Heart right ventricle (tissue), 16 donors: ENCODE measurements at regions not wholly inside any gene's neighbourhood (a gene's known extent, or its start where the extent isn't known, plus 50 kb on each side); places are given as distances from the start of the nearest gene placed in this dataset.

Experiments used
- ATAC-seq, 8 donors: fragments of 200-7000 bp; cut with Tn5 transposase; one replicate each; pipeline ENCODE4 v1.9.1; 2020; ENCODE audit warnings: mild to moderate bottlenecking in 8 of 8, moderate library complexity in 8 of 8, moderate number of reproducible peaks in 1 of 8
- DNase-seq, 2 donors: peaks; one replicate each; pipeline ENCODE4 v3.0.0-alpha.2; 2020
- H3K27ac ChIP-seq, 10 donors: fragments of 200-600 bp; sonication (generic) in 2 of 10; one replicate each; pipeline versions ENCODE4 v1.5.0 to v1.8.0; 2020 to 2022; ENCODE audit warnings: mild to moderate bottlenecking in 3 of 10
- H3K27me3 ChIP-seq, 7 donors: fragments of 200-600 bp; one replicate each; pipeline ENCODE4 v1.8.0; 2021 to 2022; ENCODE audit warnings: mild to moderate bottlenecking in 2 of 7
- H3K36me3 ChIP-seq, 9 donors: fragments of 200-600 bp; sonication (generic) in 1 of 9; one replicate each; pipeline versions ENCODE4 v1.5.0 to v1.8.0; 2020 to 2022; ENCODE audit warnings: mild to moderate bottlenecking in 2 of 9
- H3K4me1 ChIP-seq, 9 donors: fragments of 200-600 bp; sonication (generic) in 1 of 9; one replicate each; pipeline versions ENCODE4 v1.5.0 to v1.8.0; 2020 to 2022; ENCODE audit warnings: mild to moderate bottlenecking in 4 of 9
- H3K4me3 ChIP-seq, 10 donors: fragments of 200-600 bp; sonication (generic) in 2 of 10; one replicate each; pipeline versions ENCODE4 v1.5.0 to v1.8.0; 2020 to 2022; ENCODE audit warnings: mild to moderate bottlenecking in 7 of 10, moderate library complexity in 2 of 10
- H3K9me3 ChIP-seq, 11 donors: fragments of 200-600 bp in 10 of 11; sonication (generic) in 2 of 11; one replicate each; pipeline versions ENCODE4 v1.5.0 to v1.8.0; 2013 to 2022; ENCODE audit warnings: mild to moderate bottlenecking in 2 of 11, control low read depth in 1 of 11, moderate library complexity in 1 of 11
- WGBS, 2 donors: extraction: QIAGEN DNeasy Blood & Tissue Kit; methylation state at CpG; one replicate each; pipeline ENCODE4 v1.1.7; 2013; ENCODE audit warnings: inconsistent platforms in 1 of 2; 5-methylcytosine and 5-hydroxymethylcytosine counted together
- intact Hi-C, 10 donors: fragments of 100-400 bp; cut with DNase I; formaldehyde crosslinking; loops; one replicate each; pipeline versions ENCODE4 v1.11.1 to v1.14.2; 2022
- TF ChIP-seq, protein P1 (sequence below), 9 donors: fragments of 200-600 bp; sonication (generic) in 2 of 9; IDR thresholded peaks; one replicate each; pipeline versions ENCODE4 v1.5.0 to v1.8.0; 2021 to 2022; ENCODE audit warnings: antibody characterized with exemption in 9 of 9, mild to moderate bottlenecking in 5 of 9, moderate library complexity in 1 of 9
- donor health status: Arrhythmogenic right ventricular cardiomyopathy.
- donor health status: ischemic (EF 13 %, LVEDD 7.1; RV severe dilation, severe dysfunction).
- donor health status: healthy with polysubstance abuse.
- donor health status: DM: no; HTN: yes; CAD: no.
- donor health status: DM: no; HTN: no; CAD: no.
- donor health status: ischemic (EF 25% LVEDD 6.9; RV normal size, moderate dysfunction).
- donor health status: ischemic (EF 25% LVEDD 5.7; RV mildly dilated, moderate dysfunction).
- donor health status: healthy.
- donor health status: DM: yes; HTN: yes; CAD: no.
- donor health status: Ischemic cardiomyopathy.
- donor health status: ischemic (EF 35%, LVEDD 5.7; RV mildly dilated, moderate dysfunction).
- donor health status: nonischemic (EF 11% LVEDD 7.7; RV severe dilation, severe dysfunction).
- donor health status: DM: yes; HTN: yes; CAD: no.
- donor health status: PGD.
- donor health status: ischemic (EF 29% LVEDD 5.4; RV normal size, mild dysfunction).
- donor health status: nonischemic (EF 23%, LVEDD 6.1; RV moderate dilation, normal function).

DNA sequence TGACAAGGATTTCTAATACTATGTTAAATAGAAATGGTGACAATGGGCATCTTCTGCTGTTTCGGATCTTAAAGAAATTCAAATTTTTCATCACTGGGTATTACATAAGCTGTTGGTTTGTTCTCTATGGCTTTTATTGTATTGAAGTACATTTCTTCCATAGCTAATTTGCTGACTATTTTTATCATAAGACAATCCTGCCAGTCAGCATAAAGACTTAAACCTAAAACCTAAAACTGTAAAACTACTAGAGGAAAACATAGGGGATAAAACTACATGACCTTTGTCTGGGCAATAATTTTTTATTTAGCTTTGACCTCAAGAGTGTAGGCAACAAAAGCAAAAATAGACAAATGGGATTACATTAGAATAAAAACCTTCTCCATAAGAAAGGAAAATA is 1017.4 kb downstream of the SI start:
- no peak for ATAC-seq
- Histone ChIP-seq H3K9me3 (peaks cover 0 to 5% (median 0%) of the 10 kb centered on the region in 11 donors), H3K4me3 (no peak overlapping the region), H3K27me3 (no peaks in the 10 kb centered on the region), H3K4me1 (no peaks in the 10 kb centered on the region), H3K27ac (no peak overlapping the region), H3K36me3 (no peaks in the 10 kb centered on the region)
- TF ChIP-seq, protein P1, sequence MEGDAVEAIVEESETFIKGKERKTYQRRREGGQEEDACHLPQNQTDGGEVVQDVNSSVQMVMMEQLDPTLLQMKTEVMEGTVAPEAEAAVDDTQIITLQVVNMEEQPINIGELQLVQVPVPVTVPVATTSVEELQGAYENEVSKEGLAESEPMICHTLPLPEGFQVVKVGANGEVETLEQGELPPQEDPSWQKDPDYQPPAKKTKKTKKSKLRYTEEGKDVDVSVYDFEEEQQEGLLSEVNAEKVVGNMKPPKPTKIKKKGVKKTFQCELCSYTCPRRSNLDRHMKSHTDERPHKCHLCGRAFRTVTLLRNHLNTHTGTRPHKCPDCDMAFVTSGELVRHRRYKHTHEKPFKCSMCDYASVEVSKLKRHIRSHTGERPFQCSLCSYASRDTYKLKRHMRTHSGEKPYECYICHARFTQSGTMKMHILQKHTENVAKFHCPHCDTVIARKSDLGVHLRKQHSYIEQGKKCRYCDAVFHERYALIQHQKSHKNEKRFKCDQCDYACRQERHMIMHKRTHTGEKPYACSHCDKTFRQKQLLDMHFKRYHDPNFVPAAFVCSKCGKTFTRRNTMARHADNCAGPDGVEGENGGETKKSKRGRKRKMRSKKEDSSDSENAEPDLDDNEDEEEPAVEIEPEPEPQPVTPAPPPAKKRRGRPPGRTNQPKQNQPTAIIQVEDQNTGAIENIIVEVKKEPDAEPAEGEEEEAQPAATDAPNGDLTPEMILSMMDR (IDR thresholded peaks at IDR 0.05) = no peak
- intact Hi-C loops = no loop called here
- WGBS, 2 donors = 93 to 94% methylated on average over 1 of the region's 1 CpG
- DNase-seq = no peak

DNA sequence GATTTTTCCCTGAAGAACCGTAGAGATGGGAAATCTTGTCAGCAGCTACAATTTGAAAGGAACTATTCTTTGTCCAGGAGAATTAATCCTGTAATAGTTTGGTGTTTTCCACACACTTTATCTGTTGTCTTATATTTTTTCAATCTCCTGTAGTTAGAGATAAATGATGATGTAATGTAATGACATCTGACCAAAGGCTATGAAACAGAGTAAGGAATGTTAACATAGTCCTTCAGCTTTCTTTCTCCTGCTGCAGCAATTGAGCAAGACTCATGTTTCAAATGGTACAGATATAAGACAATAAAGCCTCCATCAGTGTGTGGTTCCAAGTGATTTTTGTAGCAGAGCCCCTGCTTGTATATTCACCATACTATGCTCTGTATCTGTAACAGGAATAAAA is 1028.4 kb downstream of the SI start:
- Histone ChIP-seq H3K4me3 (no peak overlapping the region), H3K36me3 (no peaks in the 10 kb centered on the region), H3K27me3 (no peaks in the 10 kb centered on the region), H3K4me1 (no peaks in the 10 kb centered on the region), H3K27ac (no peak overlapping the region), H3K9me3 (no peaks in the 10 kb centered on the region)
- intact Hi-C loops = no loop called here
- WGBS, 2 donors = 50 to 70% methylated on average over 1 of the region's 1 CpG
- TF ChIP-seq, protein P1 (IDR thresholded peaks at IDR 0.05) = no peak
- ATAC-seq (no peak), DNase-seq (no peak)

DNA sequence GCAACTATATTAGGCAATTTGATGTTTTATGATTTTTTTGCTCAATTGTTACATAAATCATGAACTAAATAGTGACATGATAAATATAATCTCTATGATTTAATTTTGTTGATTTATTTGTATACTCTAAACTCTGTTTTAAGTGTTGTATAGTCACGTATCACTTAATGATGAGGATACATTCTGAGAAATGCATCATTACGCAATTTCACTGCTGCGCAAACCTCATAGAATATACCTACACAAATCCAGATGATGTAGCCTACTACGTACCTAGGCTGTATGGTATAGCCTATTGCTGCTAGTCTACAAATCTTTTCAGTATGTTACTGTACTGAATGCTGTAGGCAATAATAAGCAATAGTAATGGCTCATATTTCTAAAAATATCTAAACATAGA is 1029.8 kb downstream of the SI start:
- Histone ChIP-seq H3K27ac (no peak overlapping the region), H3K9me3 (no peaks in the 10 kb centered on the region), H3K36me3 (no peaks in the 10 kb centered on the region), H3K27me3 (no peaks in the 10 kb centered on the region), H3K4me1 (no peaks in the 10 kb centered on the region), H3K4me3 (no peak overlapping the region)
- intact Hi-C loops = no loop called here
- WGBS, 2 donors = 91 to 96% methylated on average over 4 of the region's 4 CpGs
- DNase-seq (no peak), ATAC-seq (no peak)
- TF ChIP-seq, protein P1 (IDR thresholded peaks at IDR 0.05) = no peak

DNA sequence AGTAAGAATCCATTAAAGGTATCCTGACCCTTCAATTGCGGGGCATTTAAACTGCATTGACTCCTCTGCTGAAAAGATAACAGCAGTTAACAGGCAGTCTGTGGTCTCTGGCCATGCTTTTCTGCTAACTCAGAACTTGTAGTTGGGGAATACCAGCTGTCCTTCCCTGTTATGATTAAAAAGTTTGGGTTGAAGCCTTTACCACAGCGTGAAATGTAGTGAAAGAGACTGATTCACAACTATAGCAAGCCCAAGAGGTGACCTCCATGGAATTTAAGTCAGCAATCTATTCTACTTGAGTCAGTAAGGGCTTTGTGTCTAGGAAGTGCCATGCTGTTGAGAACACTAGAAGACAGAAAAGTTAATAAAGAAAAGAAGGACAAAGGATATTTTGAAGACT is 1037.3 kb downstream of the SI start:
- Histone ChIP-seq H3K4me3 (no peak overlapping the region), H3K36me3 (no peaks in the 10 kb centered on the region), H3K27me3 (no peaks in the 10 kb centered on the region), H3K9me3 (no peaks in the 10 kb centered on the region), H3K4me1 (no peaks in the 10 kb centered on the region), H3K27ac (no peak overlapping the region)
- 58 to 61% methylated on average over 2 of the region's 2 CpGs for WGBS, 2 donors
- DNase-seq (no peak), ATAC-seq (no peak)
- intact Hi-C loops = no loop called here
- TF ChIP-seq, protein P1 (IDR thresholded peaks at IDR 0.05) = no peak

DNA sequence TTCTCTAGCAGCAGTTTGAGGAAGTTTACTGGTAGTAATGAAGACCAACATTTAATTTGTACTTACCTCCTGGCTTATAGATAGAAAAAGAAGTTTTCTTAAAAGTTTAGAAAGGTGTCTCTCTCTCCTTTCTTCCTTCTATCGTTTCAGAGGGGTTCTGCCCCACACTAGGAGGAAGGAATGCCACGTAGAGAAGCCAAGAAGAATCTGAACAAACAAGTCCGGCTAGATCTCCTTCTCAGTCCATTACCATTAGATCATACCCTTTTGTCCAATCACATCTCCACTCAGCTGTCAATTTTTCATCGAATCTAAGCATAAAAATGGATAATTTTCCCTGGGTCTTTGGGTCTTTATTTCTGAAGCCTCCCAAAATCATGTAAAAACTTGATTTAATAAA is 1048.1 kb downstream of the SI start:
- DNase-seq (no peak), ATAC-seq (no peak)
- intact Hi-C loops = no loop called here
- H3K27me3 ChIP-seq = no peaks in the 10 kb centered on the region
- no peak overlapping the region for H3K27ac ChIP-seq
- no peaks in the 10 kb centered on the region for H3K36me3 ChIP-seq
- H3K9me3 ChIP-seq = peaks cover 0 to 4% (median 0%) of the 10 kb centered on the region in 11 donors
- WGBS, 2 donors = 63 to 68% methylated on average over 4 of the region's 4 CpGs
- TF ChIP-seq, protein P1 (IDR thresholded peaks at IDR 0.05) = no peak
- H3K4me1 ChIP-seq = no peaks in the 10 kb centered on the region
- no peak overlapping the region for H3K4me3 ChIP-seq
